OCI-LY1 (cell line): ENCODE measurements at regions not wholly inside any gene's neighbourhood (a gene's known extent, or its start where the extent isn't known, plus 50 kb on each side); places are given as distances from the start of the nearest gene placed in this dataset.

Experiments used
- H2AFZ ChIP-seq: fragments of 200-600 bp; sonication (generic), shearing (Covaris generic); 2 replicates; pipeline ENCODE4 v1.6.0; 2014; ENCODE audit warnings: antibody characterized with exemption, mild to moderate bottlenecking, low read length
- H3F3A ChIP-seq: fragments of 200-600 bp; sonication (generic), shearing (Covaris generic); 2 replicates; pipeline ENCODE4 v1.6.0; 2014; ENCODE audit warnings: mild to moderate bottlenecking, antibody characterized with exemption, low read length, moderate library complexity; ENCODE audit not compliant: insufficient read depth
- H3K27ac ChIP-seq: fragments of 200-600 bp; sonication (generic); 2 replicates; pipeline ENCODE4 v1.5.1; 2014; ENCODE audit warnings: low read length, mixed run types, mild to moderate bottlenecking, low read depth; ENCODE audit not compliant: poor library complexity, severe bottlenecking
- H3K27me3 ChIP-seq: fragments of 200-600 bp; sonication (generic); 2 replicates; pipeline ENCODE4 v1.6.0; 2014; ENCODE audit warnings: antibody characterized with exemption, mild to moderate bottlenecking, low read length, moderate library complexity; ENCODE audit not compliant: insufficient read depth
- H3K36me3 ChIP-seq: fragments of 200-600 bp; sonication (generic); 2 replicates; pipeline ENCODE4 v1.6.1; 2014; ENCODE audit warnings: mild to moderate bottlenecking, antibody characterized with exemption, low read length, moderate library complexity, mixed read lengths; ENCODE audit not compliant: insufficient read depth
- H3K4me1 ChIP-seq: fragments of 200-600 bp; sonication (generic); 2 replicates; pipeline ENCODE4 v1.5.1; 2014; ENCODE audit warnings: mild to moderate bottlenecking, low read length, moderate library complexity; ENCODE audit not compliant: insufficient read depth, severe bottlenecking
- H3K4me2 ChIP-seq: fragments of 200-600 bp; sonication (generic), shearing (Covaris generic); 2 replicates; pipeline ENCODE4 v1.6.1; 2014; ENCODE audit warnings: low read length
- H3K4me3 ChIP-seq: fragments of 200-600 bp; sonication (generic); 2 replicates; pipeline ENCODE4 v1.5.1; 2014; ENCODE audit warnings: low read length, low read depth, mild to moderate bottlenecking, mixed read lengths; ENCODE audit not compliant: poor library complexity, severe bottlenecking
- H3K79me2 ChIP-seq: fragments of 200-600 bp; shearing (Covaris generic); 2 replicates; pipeline ENCODE4 v1.6.1; 2016; ENCODE audit warnings: mixed run types, low read length, mixed read lengths; ENCODE audit not compliant: insufficient read depth
- H3K9ac ChIP-seq: fragments of 200-600 bp; sonication (generic), shearing (Covaris generic); 2 replicates; pipeline ENCODE4 v1.6.1; 2014; ENCODE audit warnings: mild to moderate bottlenecking, low read length, mixed read lengths
- H3K9me2 ChIP-seq: fragments of 200-600 bp; sonication (generic), shearing (Covaris generic); 2 replicates; pipeline ENCODE4 v1.6.1; 2014; ENCODE audit warnings: low read depth, mild to moderate bottlenecking, low read length, mixed read lengths
- H3K9me3 ChIP-seq: fragments of 200-600 bp; shearing (Covaris generic); 2 replicates; pipeline ENCODE4 v1.6.1; 2014; ENCODE audit warnings: low read length, mixed read lengths
- H4K20me1 ChIP-seq: fragments of 200-600 bp; sonication (generic), shearing (Covaris generic); 2 replicates; pipeline ENCODE4 v1.6.0; 2016; ENCODE audit warnings: mild to moderate bottlenecking, low read length; ENCODE audit not compliant: insufficient read depth
- CTCF ChIP-seq: fragments of 200-600 bp; sonication (generic), shearing (Covaris generic); IDR thresholded peaks from 2 replicates; pipeline ENCODE4 v1.5.1; 2017; ENCODE audit warnings: mild to moderate bottlenecking, antibody characterized with exemption, low read length, moderate library complexity, mixed read lengths
- EZH2 ChIP-seq: fragments of 200-600 bp; sonication (generic), shearing (Covaris generic); IDR thresholded peaks from 2 replicates; pipeline ENCODE4 v1.8.0; 2017; ENCODE audit warnings: borderline replicate concordance, mixed run types, mild to moderate bottlenecking, antibody characterized with exemption, low read length, moderate library complexity, mixed read lengths

- no peak overlapping the region for H3K4me2 ChIP-seq
Observed at GRCh38 chr2:57554348-57554747, 492.3 kb upstream of the VRK2 start.

DNA sequence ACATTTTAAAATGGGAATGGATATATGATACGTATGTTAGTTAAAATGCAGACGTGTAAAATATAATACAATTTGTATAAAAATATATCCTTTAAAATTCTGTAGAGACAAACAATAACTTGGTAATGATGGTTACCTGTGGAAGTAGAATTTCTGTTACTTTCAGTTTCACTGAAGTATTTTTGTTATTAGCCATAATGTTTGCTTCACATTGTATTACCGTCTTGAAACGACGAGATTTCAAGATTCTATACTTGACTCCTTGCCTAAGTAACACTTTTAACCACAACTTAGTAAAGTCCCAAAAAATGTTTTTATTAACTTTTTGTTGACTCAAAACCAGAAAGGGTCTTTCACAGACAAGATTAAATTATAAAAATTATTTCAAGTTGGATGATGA is 488.3 kb upstream of the VRK2 start:
- TF ChIP-seq EZH2 = no peak
- no peak for TF ChIP-seq CTCF
- H3K9me2 ChIP-seq = no peaks in the 10 kb centered on the region
- no peaks in the 10 kb centered on the region for H3K9me3 ChIP-seq
- no peaks in the 10 kb centered on the region for H3K79me2 ChIP-seq
- no peak overlapping the region for H2AFZ ChIP-seq
- H3K9ac ChIP-seq = no peak overlapping the region
- no peaks in the 10 kb centered on the region for H3K36me3 ChIP-seq
- H3K4me2 ChIP-seq = no peak overlapping the region
- no peaks in the 10 kb centered on the region for H3F3A ChIP-seq
- no peaks in the 10 kb centered on the region for H4K20me1 ChIP-seq
- no peaks in the 10 kb centered on the region for H3K4me1 ChIP-seq
- H3K4me3 ChIP-seq = no peak overlapping the region
- H3K27ac ChIP-seq = no peak overlapping the region
- no peaks in the 10 kb centered on the region for H3K27me3 ChIP-seq

More at GRCh38 chr2:57554348-57554747, 492.3 kb upstream of the VRK2 start:
- Histone ChIP-seq H3K4me3 (no peak overlapping the region), H3K4me1 (no peaks in the 10 kb centered on the region), H3K79me2 (no peaks in the 10 kb centered on the region), H3F3A (no peaks in the 10 kb centered on the region), H4K20me1 (no peaks in the 10 kb centered on the region), H3K9me3 (no peaks in the 10 kb centered on the region), H2AFZ (no peak overlapping the region), H3K9me2 (no peaks in the 10 kb centered on the region), H3K36me3 (no peaks in the 10 kb centered on the region), H3K9ac (no peak overlapping the region), H3K27me3 (no peaks in the 10 kb centered on the region), H3K27ac (no peak overlapping the region)
- TF ChIP-seq CTCF (no peak), EZH2 (no peak)

GRCh38 chr2:57562495-57562894 is 484.1 kb upstream of the VRK2 start:
- Histone ChIP-seq H3K9me2 (no peaks in the 10 kb centered on the region), H3K27me3 (no peaks in the 10 kb centered on the region), H3K4me3 (no peak overlapping the region), H3K36me3 (no peaks in the 10 kb centered on the region), H3F3A (no peaks in the 10 kb centered on the region), H3K9me3 (no peaks in the 10 kb centered on the region), H3K4me2 (no peak overlapping the region), H3K4me1 (no peaks in the 10 kb centered on the region), H3K27ac (no peak overlapping the region), H2AFZ (no peak overlapping the region), H3K9ac (no peak overlapping the region), H3K79me2 (no peaks in the 10 kb centered on the region), H4K20me1 (no peaks in the 10 kb centered on the region)
- TF ChIP-seq CTCF (no peak), EZH2 (no peak)
